GM23248 (cell line): ENCODE measurements at regions not wholly inside any gene's neighbourhood (a gene's known extent, or its start where the extent isn't known, plus 50 kb on each side); places are given as distances from the start of the nearest gene placed in this dataset.

Experiments
- EZH2 ChIP-seq: fragments of 200-600 bp; sonication (generic); IDR thresholded peaks from 2 replicates; pipeline ENCODE4 v1.6.1; 2018; ENCODE audit warnings: antibody characterized with exemption, mild to moderate bottlenecking; ENCODE audit not compliant: insufficient read depth, poor library complexity, severe bottlenecking
- EZH2phosphoT487 ChIP-seq: fragments of 200-600 bp; sonication (generic); IDR thresholded peaks from 2 replicates; pipeline ENCODE4 v1.6.1; 2018; ENCODE audit warnings: antibody characterized with exemption, moderate library complexity, mild to moderate bottlenecking, low read depth; ENCODE audit not compliant: insufficient read depth

DNA sequence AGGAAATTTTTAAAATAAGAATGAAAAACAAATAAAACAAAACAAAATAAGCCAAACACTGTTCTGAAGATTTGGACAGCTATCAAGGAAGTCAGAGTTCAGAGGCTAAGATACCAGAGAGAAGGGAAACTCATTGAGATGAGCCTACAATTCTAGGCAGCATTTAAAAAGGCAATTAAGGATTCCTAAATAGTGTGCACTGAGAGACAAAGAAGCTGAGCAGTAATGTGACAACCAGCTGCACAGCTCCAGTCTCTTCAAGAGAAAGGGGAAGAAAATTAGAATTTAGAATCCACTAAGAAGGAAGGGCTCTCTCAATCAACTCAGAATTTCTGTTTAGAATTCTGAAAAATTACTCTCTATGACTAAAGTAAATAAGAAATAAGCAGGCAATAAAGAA, 246.7 kb upstream of the COX7C start:
- TF ChIP-seq EZH2phosphoT487 (no peak), EZH2 (no peak)
